ENCODE measurements at regions not wholly inside any gene's neighbourhood (a gene's known extent, or its start where the extent isn't known, plus 50 kb on each side); places are given as distances from the start of the nearest gene placed in this dataset.
A peak's percentile ranks its signal among the peaks of the same experiment; 100 is the strongest.

DNA sequence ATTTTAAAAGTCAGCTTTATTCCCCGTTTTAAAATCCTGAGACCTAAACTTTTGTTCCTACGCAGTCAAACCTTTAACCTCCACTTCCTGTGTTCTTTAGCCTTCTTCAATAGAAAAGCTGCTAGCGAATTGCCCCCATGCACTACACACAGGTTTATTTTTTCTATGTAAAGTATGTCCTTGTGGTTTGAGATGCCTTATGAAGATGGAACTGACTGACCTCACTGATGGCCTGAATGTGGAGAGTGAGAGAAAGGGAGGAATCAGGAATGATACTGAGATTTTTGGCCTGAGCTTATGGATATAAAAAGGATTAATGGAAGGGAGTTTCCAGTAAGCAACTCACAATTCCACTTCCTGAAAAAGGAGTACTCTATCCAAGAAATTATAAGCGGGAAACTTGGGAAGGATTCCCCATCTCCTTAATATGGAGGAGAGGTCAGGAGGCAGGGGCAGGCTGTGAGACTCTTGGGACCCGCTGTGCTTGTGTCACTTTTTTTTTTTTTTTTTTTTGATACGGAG lies 89.5 kb downstream of the UGCG start:
- peaks cover 0 to under 1% of the 10 kb centered on the region in 2 experiments; a peak in 2 of 5 replicates for H3K4me1 ChIP-seq (replicated peaks in 1 of 2; ENCODE audit: control insufficient read depth in 2 of 2, insufficient read depth in 2 of 2, low read length in 2 of 2)
- H3K9me1 ChIP-seq (ENCODE audit: control insufficient read depth, insufficient read depth, low read length) = no peaks in the 10 kb centered on the region
- no peak overlapping the region for H3K27ac ChIP-seq (ENCODE audit: extremely low read depth, low read depth, low read length)
- no peaks in the 10 kb centered on the region for H4K20me1 ChIP-seq (replicated peaks; ENCODE audit: control insufficient read depth, insufficient read depth, low read length)
- H3K36me3 ChIP-seq (ENCODE audit: control insufficient read depth, insufficient read depth, low read length) = no peaks in the 10 kb centered on the region
- peak; percentile 26 for FAIRE-seq
- no peak for DNase-seq (ENCODE audit: extremely low read depth in 1 of 4, low spot score in 3 of 4)
- in situ Hi-C loops (cut with MboI) = no loop called here
- ATAC-seq = no peak
- ChIA-PET CTCF (ENCODE audit: low intra/inter-chr PET ratio) (no interaction called here), POLR2A (interaction anchor here (1.6 kb wide), 1 partner anchor 16 kb away, joined by 9 read pairs; no protein-coding TSS in a partner anchor)
- no peak overlapping the region for H2AFZ ChIP-seq (ENCODE audit: low read depth, low read length)
- peaks cover 0 to 6% of the 10 kb centered on the region in 2 experiments; a peak in 3 of 5 replicates for H3K27me3 ChIP-seq (ENCODE audit: control insufficient read depth in 2 of 2, insufficient read depth in 2 of 2, low read length in 2 of 2)
- 44% methylated on average over 5 of the region's 6 CpGs for WGBS (ENCODE audit: insufficient coverage, low coverage, missing lambda C conversion rate)
- BruUV-seq (replicated peaks) = no TSS peak
- no peaks in the 10 kb centered on the region for H3K9me3 ChIP-seq (replicated peaks; ENCODE audit: control insufficient read depth, insufficient read depth, low read depth, low read length)
- no peak overlapping the region for H3K4me2 ChIP-seq (ENCODE audit: insufficient read depth, low read length)
- H3K4me3 ChIP-seq = no peak overlapping the region
- no peaks in the 10 kb centered on the region for H3K79me2 ChIP-seq (ENCODE audit: control insufficient read depth, insufficient read depth, low read length)
- H3K9ac ChIP-seq (ENCODE audit: insufficient read depth in 1 of 2, low read depth in 2 of 2, low read length in 2 of 2) = no peak overlapping the region
- intact Hi-C loops (cut with micrococcal nuclease) = no loop called here
- TF ChIP-seq ZNF561 (CRISPR knock-in tag; conservative IDR thresholded peaks at IDR 0.05) = no peak
- TF ChIP-seq, protein P1, sequence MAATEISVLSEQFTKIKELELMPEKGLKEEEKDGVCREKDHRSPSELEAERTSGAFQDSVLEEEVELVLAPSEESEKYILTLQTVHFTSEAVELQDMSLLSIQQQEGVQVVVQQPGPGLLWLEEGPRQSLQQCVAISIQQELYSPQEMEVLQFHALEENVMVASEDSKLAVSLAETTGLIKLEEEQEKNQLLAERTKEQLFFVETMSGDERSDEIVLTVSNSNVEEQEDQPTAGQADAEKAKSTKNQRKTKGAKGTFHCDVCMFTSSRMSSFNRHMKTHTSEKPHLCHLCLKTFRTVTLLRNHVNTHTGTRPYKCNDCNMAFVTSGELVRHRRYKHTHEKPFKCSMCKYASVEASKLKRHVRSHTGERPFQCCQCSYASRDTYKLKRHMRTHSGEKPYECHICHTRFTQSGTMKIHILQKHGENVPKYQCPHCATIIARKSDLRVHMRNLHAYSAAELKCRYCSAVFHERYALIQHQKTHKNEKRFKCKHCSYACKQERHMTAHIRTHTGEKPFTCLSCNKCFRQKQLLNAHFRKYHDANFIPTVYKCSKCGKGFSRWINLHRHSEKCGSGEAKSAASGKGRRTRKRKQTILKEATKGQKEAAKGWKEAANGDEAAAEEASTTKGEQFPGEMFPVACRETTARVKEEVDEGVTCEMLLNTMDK (IDR thresholded peaks at IDR 0.05; ENCODE audit: borderline replicate concordance, insufficient read depth, low read depth, low read length, poor library complexity, severe bottlenecking) = no peak
- TF ChIP-seq PPARD (CRISPR knock-in tag; IDR thresholded peaks at IDR 0.05) = no peak
- TF ChIP-seq BHLHE40 (IDR thresholded peaks at IDR 0.05; ENCODE audit: low read length) = no peak
- TF ChIP-seq, protein P2, sequence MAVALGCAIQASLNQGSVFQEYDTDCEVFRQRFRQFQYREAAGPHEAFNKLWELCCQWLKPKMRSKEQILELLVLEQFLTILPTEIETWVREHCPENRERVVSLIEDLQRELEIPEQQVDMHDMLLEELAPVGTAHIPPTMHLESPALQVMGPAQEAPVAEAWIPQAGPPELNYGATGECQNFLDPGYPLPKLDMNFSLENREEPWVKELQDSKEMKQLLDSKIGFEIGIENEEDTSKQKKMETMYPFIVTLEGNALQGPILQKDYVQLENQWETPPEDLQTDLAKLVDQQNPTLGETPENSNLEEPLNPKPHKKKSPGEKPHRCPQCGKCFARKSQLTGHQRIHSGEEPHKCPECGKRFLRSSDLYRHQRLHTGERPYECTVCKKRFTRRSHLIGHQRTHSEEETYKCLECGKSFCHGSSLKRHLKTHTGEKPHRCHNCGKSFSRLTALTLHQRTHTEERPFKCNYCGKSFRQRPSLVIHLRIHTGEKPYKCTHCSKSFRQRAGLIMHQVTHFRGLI (CRISPR knock-in tag; IDR thresholded peaks at IDR 0.05) = no peak
- TF ChIP-seq ZKSCAN1 (IDR thresholded peaks at IDR 0.05; ENCODE audit: low read depth, low read length) = no peak
- no peak for TF ChIP-seq ZNF384 (IDR thresholded peaks at IDR 0.05; ENCODE audit: low read depth, low read length)
- TF ChIP-seq SMARCE1 (IDR thresholded peaks at IDR 0.05) = no peak
- no peak for TF ChIP-seq HSF4 (CRISPR knock-in tag; IDR thresholded peaks at IDR 0.05; ENCODE audit: borderline replicate concordance)
- TF ChIP-seq EWSR1 (IDR thresholded peaks at IDR 0.05; ENCODE audit: borderline replicate concordance, low read depth, partially characterized antibody) = no peak
- TF ChIP-seq XRCC5 (IDR thresholded peaks at IDR 0.05; ENCODE audit: low read depth, low read length) = no peak
- TF ChIP-seq, protein P3, sequence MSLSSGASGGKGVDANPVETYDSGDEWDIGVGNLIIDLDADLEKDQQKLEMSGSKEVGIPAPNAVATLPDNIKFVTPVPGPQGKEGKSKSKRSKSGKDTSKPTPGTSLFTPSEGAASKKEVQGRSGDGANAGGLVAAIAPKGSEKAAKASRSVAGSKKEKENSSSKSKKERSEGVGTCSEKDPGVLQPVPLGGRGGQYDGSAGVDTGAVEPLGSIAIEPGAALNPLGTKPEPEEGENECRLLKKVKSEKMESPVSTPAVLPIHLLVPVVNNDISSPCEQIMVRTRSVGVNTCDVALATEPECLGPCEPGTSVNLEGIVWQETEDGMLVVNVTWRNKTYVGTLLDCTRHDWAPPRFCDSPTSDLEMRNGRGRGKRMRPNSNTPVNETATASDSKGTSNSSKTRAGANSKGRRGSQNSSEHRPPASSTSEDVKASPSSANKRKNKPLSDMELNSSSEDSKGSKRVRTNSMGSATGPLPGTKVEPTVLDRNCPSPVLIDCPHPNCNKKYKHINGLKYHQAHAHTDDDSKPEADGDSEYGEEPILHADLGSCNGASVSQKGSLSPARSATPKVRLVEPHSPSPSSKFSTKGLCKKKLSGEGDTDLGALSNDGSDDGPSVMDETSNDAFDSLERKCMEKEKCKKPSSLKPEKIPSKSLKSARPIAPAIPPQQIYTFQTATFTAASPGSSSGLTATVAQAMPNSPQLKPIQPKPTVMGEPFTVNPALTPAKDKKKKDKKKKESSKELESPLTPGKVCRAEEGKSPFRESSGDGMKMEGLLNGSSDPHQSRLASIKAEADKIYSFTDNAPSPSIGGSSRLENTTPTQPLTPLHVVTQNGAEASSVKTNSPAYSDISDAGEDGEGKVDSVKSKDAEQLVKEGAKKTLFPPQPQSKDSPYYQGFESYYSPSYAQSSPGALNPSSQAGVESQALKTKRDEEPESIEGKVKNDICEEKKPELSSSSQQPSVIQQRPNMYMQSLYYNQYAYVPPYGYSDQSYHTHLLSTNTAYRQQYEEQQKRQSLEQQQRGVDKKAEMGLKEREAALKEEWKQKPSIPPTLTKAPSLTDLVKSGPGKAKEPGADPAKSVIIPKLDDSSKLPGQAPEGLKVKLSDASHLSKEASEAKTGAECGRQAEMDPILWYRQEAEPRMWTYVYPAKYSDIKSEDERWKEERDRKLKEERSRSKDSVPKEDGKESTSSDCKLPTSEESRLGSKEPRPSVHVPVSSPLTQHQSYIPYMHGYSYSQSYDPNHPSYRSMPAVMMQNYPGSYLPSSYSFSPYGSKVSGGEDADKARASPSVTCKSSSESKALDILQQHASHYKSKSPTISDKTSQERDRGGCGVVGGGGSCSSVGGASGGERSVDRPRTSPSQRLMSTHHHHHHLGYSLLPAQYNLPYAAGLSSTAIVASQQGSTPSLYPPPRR (CRISPR knock-in tag; IDR thresholded peaks at IDR 0.05; ENCODE audit: borderline replicate concordance) = no peak
- TF ChIP-seq MAZ (CRISPR knock-in tag; conservative IDR thresholded peaks at IDR 0.05 in 1 of 2, IDR thresholded peaks at IDR 0.05 in 1 of 2) = no peak
